ENCODE measurements at regions not wholly inside any gene's neighbourhood (a gene's known extent, or its start where the extent isn't known, plus 50 kb on each side); places are given as distances from the start of the nearest gene placed in this dataset.

GRCh38 chr4:19262467-19262866 lies 989.2 kb upstream of the SLIT2 start:
- TF ChIP-seq CTCF (IDR thresholded peaks at IDR 0.05 in 4 of 5, conservative IDR thresholded peaks at IDR 0.05 in 1 of 5) (no peak), POLR2A (IDR thresholded peaks at IDR 0.05) (no peak)

All from gastrocnemius medialis (tissue), 4 donors.